A673 (cell line): ENCODE measurements at regions not wholly inside any gene's neighbourhood (a gene's known extent, or its start where the extent isn't known, plus 50 kb on each side); places are given as distances from the start of the nearest gene placed in this dataset.
"Not testable (repeated sequence)": the region's sequence is repeated elsewhere in the genome, so short reads cannot be mapped to it uniquely, and the experiment has no call there.

Source experiments
- BruUV-seq: library from RNA; stranded (reverse); fragments of 400-500 nt; replicated peaks from 2 replicates; lab custom pipeline; 2021; lab: Mats Ljungman, UMichigan
- CTCF ChIA-PET: fragments of 300-600 bp; sonication (Branson Sonifier 250); formaldehyde crosslinking; loops from one replicate; lab custom pipeline; 2022; ENCODE audit warnings: antibody characterized with exemption; lab: Charles Lee
- POLR2A ChIA-PET: fragments of 300-600 bp; sonication (Branson Sonifier 250); formaldehyde crosslinking; loops from one replicate; lab custom pipeline; 2022; ENCODE audit warnings: antibody characterized with exemption; ENCODE audit not compliant: low non-redundant PET; lab: Charles Lee
- DNase-seq: peaks from one replicate; pipeline ENCODE4 v3.0.0-alpha.2; 2015; ENCODE audit warnings: low spot score
- H3K27ac ChIP-seq: fragments of 200-600 bp; sonication (generic); 2 replicates; pipeline ENCODE4 v1.5.1; 2016; ENCODE audit warnings: mixed run types, low read depth, mild to moderate bottlenecking, mixed read lengths, antibody characterized with exemption, low read length; ENCODE audit not compliant: poor library complexity, severe bottlenecking
- H3K27me3 ChIP-seq: fragments of 200-600 bp; sonication (generic); replicated peaks from 2 replicates; pipeline ENCODE4 v1.6.1; 2017; ENCODE audit warnings: mixed run types, low read depth, mild to moderate bottlenecking, mixed read lengths, antibody characterized with exemption, low read length; ENCODE audit not compliant: insufficient read depth, poor library complexity
- H3K36me3 ChIP-seq: fragments of 200-600 bp; sonication (generic); 2 replicates; pipeline ENCODE4 v1.6.1; 2016; ENCODE audit warnings: mixed run types, mild to moderate bottlenecking, mixed read lengths, antibody characterized with exemption, low read length; ENCODE audit not compliant: insufficient read depth, poor library complexity, severe bottlenecking
- H3K4me1 ChIP-seq: fragments of 200-600 bp; sonication (generic); 2 replicates; pipeline ENCODE4 v1.6.1; 2017; ENCODE audit warnings: mixed run types, mild to moderate bottlenecking, mixed read lengths, antibody characterized with exemption, low read length; ENCODE audit not compliant: insufficient read depth, poor library complexity, severe bottlenecking
- H3K4me3 ChIP-seq: fragments of 200-600 bp; sonication (generic); 2 replicates; pipeline ENCODE4 v1.5.1; 2016; ENCODE audit warnings: low read depth, mixed run types, mild to moderate bottlenecking, mixed read lengths, low read length; ENCODE audit not compliant: poor library complexity, severe bottlenecking
- H3K9me3 ChIP-seq: fragments of 200-600 bp; sonication (generic); 2 replicates; pipeline ENCODE4 v1.6.1; 2016; ENCODE audit warnings: mixed run types, low read depth, mild to moderate bottlenecking, mixed read lengths, antibody characterized with exemption, low read length; ENCODE audit not compliant: poor library complexity, severe bottlenecking
- CTCF ChIP-seq: fragments of 300-800, 200-600 bp; sonication (generic); conservative IDR thresholded peaks from 2 replicates; pipeline ENCODE4 v1.5.1; 2017; ENCODE audit warnings: low read depth, mild to moderate bottlenecking, antibody characterized with exemption, low read length, moderate library complexity, mixed read lengths
- EZH2 ChIP-seq: fragments of 200-600 bp; sonication (generic); IDR thresholded peaks from 2 replicates; pipeline ENCODE4 v1.6.1; 2017; ENCODE audit warnings: borderline replicate concordance, low read depth, mild to moderate bottlenecking, mixed read lengths, antibody characterized with exemption, low read length; ENCODE audit not compliant: poor library complexity, severe bottlenecking
- intact Hi-C: fragments of 100-400 bp; cut with micrococcal nuclease; formaldehyde crosslinking; loops from one replicate; pipeline ENCODE4 v1.10.0; 2022; ENCODE audit not compliant: unreplicated experiment

DNA sequence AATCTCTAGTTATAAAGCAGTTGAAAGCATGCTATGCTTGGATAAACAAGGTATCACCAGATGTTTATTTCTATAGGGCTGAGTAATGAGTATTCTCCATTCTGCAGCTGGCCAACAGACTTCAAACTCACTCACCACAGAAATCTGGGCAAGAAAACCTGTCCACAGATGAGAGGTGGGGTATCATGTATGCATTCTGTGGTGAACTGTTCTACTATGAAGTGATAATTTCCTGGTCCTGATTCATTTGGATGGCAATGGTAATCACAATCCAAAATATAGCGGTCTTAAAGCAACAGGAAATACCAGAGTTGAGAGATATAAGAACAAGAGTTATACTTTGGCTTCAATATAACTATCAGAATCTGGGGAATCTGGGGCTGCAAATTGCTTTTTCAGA, 65.9 kb upstream of the EFNA5 start:
- BruUV-seq, result no TSS peak
- intact Hi-C loops, result no loop called here
- peaks cover 9% of the 10 kb centered on the region for H3K27me3 ChIP-seq
- TF ChIP-seq CTCF (no peak), EZH2 (no peak)
- POLR2A ChIA-PET, result no interaction called here
- H3K9me3 ChIP-seq, result no peaks in the 10 kb centered on the region
- no peak for DNase-seq
- CTCF ChIA-PET, result no interaction called here
- no peak overlapping the region for H3K27ac ChIP-seq
- no peak overlapping the region for H3K4me3 ChIP-seq
- H3K4me1 ChIP-seq, result no peaks in the 10 kb centered on the region
- no peaks in the 10 kb centered on the region for H3K36me3 ChIP-seq

DNA sequence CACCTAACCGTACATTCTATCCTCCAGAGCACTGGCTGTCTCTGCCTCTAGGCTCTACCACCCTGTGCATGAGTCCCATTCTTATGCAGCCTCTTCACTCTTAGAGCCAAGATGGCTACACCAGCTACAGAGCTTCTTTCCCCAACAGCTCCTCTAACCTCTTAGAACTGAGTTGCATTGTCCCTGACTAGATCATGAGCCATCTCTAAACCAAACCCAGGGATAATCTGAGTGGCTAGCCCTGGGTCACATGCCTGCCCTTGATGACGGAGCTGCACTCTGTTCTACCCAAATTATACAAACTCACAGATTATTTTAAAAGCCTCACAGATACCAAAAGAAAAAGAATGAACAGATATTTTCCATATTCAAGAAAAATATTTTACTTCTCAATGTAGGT, 65.4 kb upstream of the EFNA5 start:
- DNase-seq, H3K27ac ChIP-seq, H3K4me1 ChIP-seq, BruUV-seq, H3K27me3 ChIP-seq, intact Hi-C loops, H3K9me3 ChIP-seq, H3K36me3 ChIP-seq, POLR2A ChIA-PET, H3K4me3 ChIP-seq, CTCF ChIA-PET: not testable (repeated sequence)

- Histone ChIP-seq H3K9me3 (no peaks in the 10 kb centered on the region), H3K27ac (no peak overlapping the region), H3K4me3 (no peak overlapping the region), H3K27me3 (peaks cover 9% of the 10 kb centered on the region), H3K36me3 (no peaks in the 10 kb centered on the region), H3K4me1 (no peaks in the 10 kb centered on the region)
- DNase-seq, result no peak
- BruUV-seq, result no TSS peak
- ChIA-PET CTCF (no interaction called here), POLR2A (no interaction called here)
- TF ChIP-seq CTCF, result no peak
- intact Hi-C loops, result no loop called here
Observed at GRCh38 chr5:107735558-107735957, 64.8 kb upstream of the EFNA5 start.

DNA sequence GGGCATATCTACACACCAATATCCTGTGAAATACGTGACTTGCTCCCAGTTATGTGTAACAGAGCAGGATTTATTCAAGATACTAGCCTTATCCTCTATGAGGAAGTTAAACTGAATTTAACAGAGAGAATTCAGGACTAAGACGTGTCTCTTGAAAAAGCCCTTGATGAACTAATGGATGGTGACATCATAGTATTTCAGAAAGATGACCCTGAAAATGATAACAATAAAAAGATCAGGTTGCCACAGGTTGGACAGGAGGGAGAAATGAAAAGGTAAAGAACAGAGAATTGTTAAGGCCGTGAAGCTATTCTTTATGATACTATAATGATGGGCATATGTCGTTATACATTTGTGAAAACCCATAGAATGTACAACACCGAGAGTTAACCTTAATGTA, 56.2 kb upstream of the EFNA5 start:
- CTCF ChIA-PET, result no interaction called here

More for the DNA sequence above, 56.2 kb upstream of the EFNA5 start:
- no peaks in the 10 kb centered on the region for H3K36me3 ChIP-seq
- H3K4me1 ChIP-seq, result no peaks in the 10 kb centered on the region
- BruUV-seq, result no TSS peak
- DNase-seq, result no peak
- H3K27me3 ChIP-seq, result no peaks in the 10 kb centered on the region
- no peaks in the 10 kb centered on the region for H3K9me3 ChIP-seq
- POLR2A ChIA-PET, result no interaction called here
- no peak overlapping the region for H3K27ac ChIP-seq
- TF ChIP-seq CTCF, result no peak
- TF ChIP-seq EZH2, result no peak
- H3K4me3 ChIP-seq, result no peak overlapping the region
- intact Hi-C loops, result no loop called here
